Ramos (cell line): ENCODE measurements at regions not wholly inside any gene's neighbourhood (a gene's known extent, or its start where the extent isn't known, plus 50 kb on each side); places are given as distances from the start of the nearest gene placed in this dataset.

Experiments used
- in situ Hi-C: fragments of 300-500 bp; cut with MboI; formaldehyde crosslinking; loops from one replicate; pipeline ENCODE4 v1.14.3; 2022; ENCODE audit warnings: low sequenced_read_pairs; ENCODE audit not compliant: unreplicated experiment

- in situ Hi-C loops, result no loop called here
These were observed 251.9 kb upstream of the SOX5 start for GRCh38 chr12:24201258-24201970.

- in situ Hi-C loops, result no loop called here
These were observed 250.5 kb upstream of the SOX5 start for GRCh38 chr12:24200010-24200409.

- in situ Hi-C loops, result no loop called here
These were observed 249.6 kb upstream of the SOX5 start for GRCh38 chr12:24198936-24199671.

- in situ Hi-C loops, result no loop called here
These were observed 248.6 kb upstream of the SOX5 start for GRCh38 chr12:24198070-24198469.

- in situ Hi-C loops, result no loop called here
These were observed 248.1 kb upstream of the SOX5 start for GRCh38 chr12:24197532-24197931.

- in situ Hi-C loops, result no loop called here
These were observed 245.6 kb upstream of the SOX5 start for GRCh38 chr12:24195063-24195462.

- in situ Hi-C loops, result no loop called here
These were observed 241.6 kb upstream of the SOX5 start for GRCh38 chr12:24191117-24191516.

- in situ Hi-C loops, result no loop called here
These were observed 236.3 kb upstream of the SOX5 start for GRCh38 chr12:24185782-24186181.

GRCh38 chr12:24177889-24178288 lies 228.4 kb upstream of the SOX5 start:
- in situ Hi-C loops, result no loop called here

- in situ Hi-C loops, result no loop called here
These were observed 226.5 kb upstream of the SOX5 start for GRCh38 chr12:24175929-24176328.

GRCh38 chr12:24175284-24175683 lies 225.8 kb upstream of the SOX5 start:
- in situ Hi-C loops, result no loop called here

- in situ Hi-C loops, result no loop called here
These were observed 223.6 kb upstream of the SOX5 start for GRCh38 chr12:24173067-24173466.

- in situ Hi-C loops, result no loop called here
These were observed 223.2 kb upstream of the SOX5 start for GRCh38 chr12:24172773-24173066.

GRCh38 chr12:24172031-24172772 lies 222.7 kb upstream of the SOX5 start:
- in situ Hi-C loops, result no loop called here

- in situ Hi-C loops, result no loop called here
These were observed 205.6 kb upstream of the SOX5 start for GRCh38 chr12:24155042-24155441.

GRCh38 chr12:24153079-24153478 lies 203.6 kb upstream of the SOX5 start:
- in situ Hi-C loops, result no loop called here

GRCh38 chr12:24152270-24152669 lies 202.8 kb upstream of the SOX5 start:
- in situ Hi-C loops, result no loop called here

GRCh38 chr12:24143928-24144327 lies 194.5 kb upstream of the SOX5 start:
- in situ Hi-C loops, result no loop called here

GRCh38 chr12:24139035-24139434 lies 189.6 kb upstream of the SOX5 start:
- in situ Hi-C loops, result no loop called here

GRCh38 chr12:24138041-24138440 lies 188.6 kb upstream of the SOX5 start:
- in situ Hi-C loops, result no loop called here

- in situ Hi-C loops, result no loop called here
These were observed 185.8 kb upstream of the SOX5 start for GRCh38 chr12:24135158-24135850.
